ENCODE measurements at regions not wholly inside any gene's neighbourhood (a gene's known extent, or its start where the extent isn't known, plus 50 kb on each side); places are given as distances from the start of the nearest gene placed in this dataset.

- no peak overlapping the region for H3K4ac ChIP-seq (ENCODE audit: low read depth, low read length)
- no peak overlapping the region for H3K14ac ChIP-seq (ENCODE audit: insufficient read depth, low read length)
- H4K8ac ChIP-seq (replicated peaks; ENCODE audit: insufficient read length, low read depth, low read length) = no peak overlapping the region
- H3T11ph ChIP-seq (ENCODE audit: low read length) = no peak overlapping the region
- no peak overlapping the region for H3K9ac ChIP-seq (ENCODE audit: extremely low read depth, insufficient read length, low read length)
- no peaks in the 10 kb centered on the region for H3K79me2 ChIP-seq (ENCODE audit: insufficient read depth, low read length)
- no peak overlapping the region for H2BK120ac ChIP-seq (ENCODE audit: low read depth, low read length, poor library complexity, severe bottlenecking)
- H3K4me1 ChIP-seq (ENCODE audit: insufficient read depth, low read length) = no peaks in the 10 kb centered on the region; the same call in 1 of the 2 replicates
- no peaks in the 10 kb centered on the region for H3K9me3 ChIP-seq (ENCODE audit: control insufficient read depth, low read depth, low read length)
- no peak overlapping the region for H2BK15ac ChIP-seq (ENCODE audit: low read depth, low read length)
- H4K20me1 ChIP-seq (ENCODE audit: control insufficient read depth, insufficient read depth, insufficient read length) = no peaks in the 10 kb centered on the region
- H2BK12ac ChIP-seq (ENCODE audit: insufficient read length, low read depth, low read length) = no peak overlapping the region
- Mint-ChIP-seq H3K27ac (no peak overlapping the region), H3K27me3 (ENCODE audit: low read depth) (no peaks in the 10 kb centered on the region), H3K9me3 (peaks cover 21 to 29% of the 10 kb centered on the region in 2 experiments), H3K4me3 (no peak overlapping the region), H3K4me1 (peaks cover 21 to 30% of the 10 kb centered on the region in 2 experiments), H3K36me3 (ENCODE audit: insufficient read depth in 1 of 3, low read depth in 3 of 3) (peaks cover 3 to 24% (median 14%) of the 10 kb centered on the region in 3 experiments)
- no peak overlapping the region for H3K18ac ChIP-seq (ENCODE audit: insufficient read length, low read depth, low read length)
- no peak overlapping the region for H4K91ac ChIP-seq (ENCODE audit: insufficient read length, low read depth, low read length)
- H3K27me3 ChIP-seq (ENCODE audit: insufficient read depth, low read length) = no peaks in the 10 kb centered on the region
- no peaks in the 10 kb centered on the region for H3K79me1 ChIP-seq (ENCODE audit: insufficient read depth, low read depth, low read length, poor library complexity, severe bottlenecking)
- H3K23ac ChIP-seq (ENCODE audit: insufficient read length, low read depth, low read length) = no peak overlapping the region
- H3K56ac ChIP-seq (ENCODE audit: insufficient read length, low read depth, low read length) = no peak overlapping the region
- H2AFZ ChIP-seq (ENCODE audit: low read length) = no peak overlapping the region
- TF ChIP-seq CTCF (conservative IDR thresholded peaks at IDR 0.05) = no peak
- WGBS (ENCODE audit: extremely low coverage, insufficient read length, low lambda C conversion rate) = no CpG with 5 or more reads among the region's 8 CpGs
- H3K4me2 ChIP-seq (ENCODE audit: insufficient read depth, insufficient read length, low read length) = no peak overlapping the region
- DNase-seq = no peak
- no peak overlapping the region for H4K5ac ChIP-seq (ENCODE audit: insufficient read length, low read depth, low read length)
- H2BK5ac ChIP-seq (ENCODE audit: insufficient read length, low read length) = no peak overlapping the region
- H2BK20ac ChIP-seq (ENCODE audit: low read depth, low read length, poor library complexity, severe bottlenecking) = no peak overlapping the region
- H2AK5ac ChIP-seq (ENCODE audit: insufficient read length, low read length) = no peak overlapping the region
- H3K23me2 ChIP-seq (ENCODE audit: insufficient read length, low read depth, low read length, poor library complexity, severe bottlenecking) = no peaks in the 10 kb centered on the region
- H3K27ac ChIP-seq (ENCODE audit: insufficient read length, low read depth, low read length) = no peak overlapping the region
Measured at GRCh38 chr12:31875609-31875964, 83.6 kb upstream of the RESF1 start.
